HFFc6 (cell line): ENCODE measurements at regions not wholly inside any gene's neighbourhood (a gene's known extent, or its start where the extent isn't known, plus 50 kb on each side); places are given as distances from the start of the nearest gene placed in this dataset.

Source experiments
- DNase-seq: peaks from one replicate; pipeline ENCODE4 v3.0.0-alpha.2; 2018
- H3K27ac Mint-ChIP-seq: 2 replicates; pipeline ENCODE4 v1.8.0; 2020; ENCODE audit warnings: mild to moderate bottlenecking, mixed read lengths
- H3K27me3 Mint-ChIP-seq: 2 replicates; pipeline ENCODE4 v1.8.0; 2021; ENCODE audit warnings: mild to moderate bottlenecking, moderate library complexity, mixed read lengths; ENCODE audit not compliant: insufficient read depth
- H3K36me3 Mint-ChIP-seq: 2 replicates; pipeline ENCODE4 v1.8.0; 2021; ENCODE audit warnings: low read depth, mixed read lengths
- H3K4me1 Mint-ChIP-seq: 2 replicates; pipeline ENCODE4 v1.8.0; 2020; ENCODE audit warnings: low read depth, mixed read lengths
- H3K4me3 Mint-ChIP-seq: 2 replicates; pipeline ENCODE4 v1.8.0; 2020; ENCODE audit warnings: mild to moderate bottlenecking, moderate library complexity, mixed read lengths
- H3K9me3 Mint-ChIP-seq: 2 replicates; pipeline ENCODE4 v1.8.0; 2020; ENCODE audit warnings: mild to moderate bottlenecking, mixed read lengths
- CTCF ChIP-seq: fragments of 200-600 bp; sonication (generic); IDR thresholded peaks from 2 replicates; pipeline ENCODE4 v1.5.0; 2021; ENCODE audit warnings: antibody characterized with exemption, mild to moderate bottlenecking

- H3K9me3 Mint-ChIP-seq, result peaks cover 43% of the 10 kb centered on the region
- H3K4me3 Mint-ChIP-seq, result no peak overlapping the region
Measured at GRCh38 chr13:91216928-91217700, 130.4 kb upstream of the MIR17HG start.

GRCh38 chr13:91219201-91219600 is 128.3 kb upstream of the MIR17HG start:
- no peak for TF ChIP-seq CTCF
- Mint-ChIP-seq H3K9me3 (peaks cover 29% of the 10 kb centered on the region), H3K36me3 (no peaks in the 10 kb centered on the region), H3K4me1 (no peaks in the 10 kb centered on the region), H3K27me3 (no peaks in the 10 kb centered on the region; the same call in 1 of the 2 replicates), H3K4me3 (no peak overlapping the region), H3K27ac (no peak overlapping the region)
- DNase-seq, result no peak

More at GRCh38 chr13:91216928-91217700, 130.4 kb upstream of the MIR17HG start:
- DNase-seq, result no peak
- Mint-ChIP-seq H3K27me3 (no peaks in the 10 kb centered on the region; the same call in 1 of the 2 replicates), H3K27ac (no peak overlapping the region), H3K36me3 (no peaks in the 10 kb centered on the region), H3K4me1 (no peaks in the 10 kb centered on the region)
- no peak for TF ChIP-seq CTCF

- no peaks in the 10 kb centered on the region for H3K4me1 Mint-ChIP-seq
- H3K9me3 Mint-ChIP-seq, result peaks cover 22% of the 10 kb centered on the region
- no peaks in the 10 kb centered on the region for H3K36me3 Mint-ChIP-seq
- H3K4me3 Mint-ChIP-seq, result no peak overlapping the region
- H3K27ac Mint-ChIP-seq, result no peak overlapping the region
- no peak for DNase-seq
- TF ChIP-seq CTCF, result no peak
- H3K27me3 Mint-ChIP-seq, result no peaks in the 10 kb centered on the region; the same call in 1 of the 2 replicates
Measured at GRCh38 chr13:91220872-91221271, 126.6 kb upstream of the MIR17HG start.

- no peak for DNase-seq
- no peaks in the 10 kb centered on the region; the same call in 1 of the 2 replicates for H3K36me3 Mint-ChIP-seq
- no peaks in the 10 kb centered on the region for H3K4me1 Mint-ChIP-seq
- H3K9me3 Mint-ChIP-seq, result peaks cover 18% of the 10 kb centered on the region
- no peak overlapping the region for H3K27ac Mint-ChIP-seq
- H3K4me3 Mint-ChIP-seq, result no peak overlapping the region
- TF ChIP-seq CTCF, result no peak
- H3K27me3 Mint-ChIP-seq, result no peaks in the 10 kb centered on the region; the same call in 1 of the 2 replicates
Measured at GRCh38 chr13:91228108-91228507, 119.4 kb upstream of the MIR17HG start.

- no peak for DNase-seq
- Mint-ChIP-seq H3K27ac (no peak overlapping the region), H3K27me3 (no peaks in the 10 kb centered on the region; the same call in 1 of the 2 replicates), H3K36me3 (no peaks in the 10 kb centered on the region; the same call in 1 of the 2 replicates), H3K9me3 (peaks cover 18% of the 10 kb centered on the region), H3K4me3 (no peak overlapping the region), H3K4me1 (no peaks in the 10 kb centered on the region)
- no peak for TF ChIP-seq CTCF
Measured at GRCh38 chr13:91228940-91229339, 118.5 kb upstream of the MIR17HG start.
